HepG2 (cell line): ENCODE measurements at regions not wholly inside any gene's neighbourhood (a gene's known extent, or its start where the extent isn't known, plus 50 kb on each side); places are given as distances from the start of the nearest gene placed in this dataset.

Experiments
- ARNTL ChIP-seq: sonication (generic); formaldehyde crosslinking; IDR thresholded peaks from 2 replicates; pipeline ENCODE4 v1.4.0; 2020; ENCODE audit warnings: mild to moderate bottlenecking, missing genetic modification reagents
- CCDC6 ChIP-seq: sonication (generic); formaldehyde crosslinking; IDR thresholded peaks from 2 replicates; pipeline ENCODE4 v1.8.1; 2022; ENCODE audit warnings: mild to moderate bottlenecking, missing genetic modification reagents, moderate library complexity
- GLMP ChIP-seq: sonication (generic); formaldehyde crosslinking; IDR thresholded peaks from 2 replicates; pipeline ENCODE4 v1.9.0; 2021; ENCODE audit warnings: missing genetic modification reagents, mild to moderate bottlenecking, borderline replicate concordance
- PATZ1 ChIP-seq: sonication (generic); formaldehyde crosslinking; IDR thresholded peaks from 2 replicates; pipeline ENCODE4 v1.4.0; 2020; ENCODE audit warnings: missing genetic modification reagents
- PTBP1 ChIP-seq: fragments of 200-400 bp; formaldehyde crosslinking; IDR thresholded peaks from 2 replicates; pipeline ENCODE4 v1.6.1; 2018; ENCODE audit warnings: low read length, low read depth; ENCODE audit not compliant: poor library complexity, severe bottlenecking
- RARA ChIP-seq: IDR thresholded peaks from 2 replicates; pipeline ENCODE4 v1.6.1; 2016; ENCODE audit warnings: missing genetic modification reagents, missing compliant biosample characterization
- RERE ChIP-seq: IDR thresholded peaks from 2 replicates; pipeline ENCODE4 v1.6.1; 2016; ENCODE audit warnings: low read depth, missing genetic modification reagents, missing compliant biosample characterization
- RXRA ChIP-seq: sonication (generic); formaldehyde crosslinking; IDR thresholded peaks from 2 replicates; pipeline ENCODE4 v1.5.1; 2020; ENCODE audit warnings: missing genetic modification reagents
- ZNF569 ChIP-seq: sonication (generic); formaldehyde crosslinking; IDR thresholded peaks from 2 replicates; pipeline ENCODE4 v1.5.0; 2020; ENCODE audit warnings: mild to moderate bottlenecking, missing genetic modification reagents, moderate library complexity, borderline replicate concordance

- TF ChIP-seq PATZ1 (CRISPR knock-in tag) (peak; percentile 30; the same call in 1 of the 2 replicates), RXRA (CRISPR knock-in tag) (no peak), RERE (CRISPR knock-in tag) (no peak), ARNTL (CRISPR knock-in tag) (no peak), ZNF569 (CRISPR knock-in tag) (no peak), CCDC6 (CRISPR knock-in tag) (no peak), GLMP (CRISPR knock-in tag) (no peak), PTBP1 (no peak), RARA (CRISPR knock-in tag) (0 out of 2 replicates have a peak, but pooled peaks have one; percentile 20)
These were observed 63.4 kb upstream of the CSPG4 start (continued) for GRCh38 chr15:75776065-75776423.
